ENCODE measurements at regions not wholly inside any gene's neighbourhood (a gene's known extent, or its start where the extent isn't known, plus 50 kb on each side); places are given as distances from the start of the nearest gene placed in this dataset.

DNA sequence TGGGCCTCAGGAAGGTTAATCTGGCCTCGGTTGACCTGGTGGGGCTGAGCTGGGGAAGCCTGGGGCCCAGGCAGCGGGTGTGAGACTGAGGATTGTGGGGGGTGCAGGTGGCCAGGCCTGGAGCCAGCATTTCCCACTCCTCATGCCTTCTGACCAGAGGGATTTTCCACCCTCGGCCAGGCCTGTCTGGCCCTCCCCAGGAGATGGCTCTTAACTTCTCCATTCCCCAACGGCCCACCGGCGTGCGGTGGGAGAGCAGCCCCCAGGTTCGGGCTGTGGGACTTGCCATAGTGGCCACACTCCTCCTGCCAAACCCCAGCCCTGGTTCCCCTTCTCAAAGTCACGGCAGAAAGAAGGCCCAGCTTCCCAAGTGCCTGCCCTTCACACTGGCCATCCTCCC, 126.5 kb upstream of the RUNX3 start:
- H3K4me3 ChIP-seq (ENCODE audit: low read depth, low read length), result no peak overlapping the region
- ChIA-PET POLR2A (no interaction called here), CTCF (interaction anchor here (5.0 kb wide), 1 partner anchor 19 kb away, joined by 21 read pairs; no protein-coding TSS in a partner anchor)
- TF ChIP-seq, protein P1, sequence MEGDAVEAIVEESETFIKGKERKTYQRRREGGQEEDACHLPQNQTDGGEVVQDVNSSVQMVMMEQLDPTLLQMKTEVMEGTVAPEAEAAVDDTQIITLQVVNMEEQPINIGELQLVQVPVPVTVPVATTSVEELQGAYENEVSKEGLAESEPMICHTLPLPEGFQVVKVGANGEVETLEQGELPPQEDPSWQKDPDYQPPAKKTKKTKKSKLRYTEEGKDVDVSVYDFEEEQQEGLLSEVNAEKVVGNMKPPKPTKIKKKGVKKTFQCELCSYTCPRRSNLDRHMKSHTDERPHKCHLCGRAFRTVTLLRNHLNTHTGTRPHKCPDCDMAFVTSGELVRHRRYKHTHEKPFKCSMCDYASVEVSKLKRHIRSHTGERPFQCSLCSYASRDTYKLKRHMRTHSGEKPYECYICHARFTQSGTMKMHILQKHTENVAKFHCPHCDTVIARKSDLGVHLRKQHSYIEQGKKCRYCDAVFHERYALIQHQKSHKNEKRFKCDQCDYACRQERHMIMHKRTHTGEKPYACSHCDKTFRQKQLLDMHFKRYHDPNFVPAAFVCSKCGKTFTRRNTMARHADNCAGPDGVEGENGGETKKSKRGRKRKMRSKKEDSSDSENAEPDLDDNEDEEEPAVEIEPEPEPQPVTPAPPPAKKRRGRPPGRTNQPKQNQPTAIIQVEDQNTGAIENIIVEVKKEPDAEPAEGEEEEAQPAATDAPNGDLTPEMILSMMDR (IDR thresholded peaks at IDR 0.05; ENCODE audit: insufficient read depth, low read length, missing control alignments), result no peak
- no peak for DNase-seq (ENCODE audit: low read depth, low spot score)

GRCh38 chr1:25055961-25056360, 125.9 kb upstream of the RUNX3 start:
- H3K4me3 ChIP-seq (ENCODE audit: low read depth, low read length), result no peak overlapping the region
- TF ChIP-seq, protein P1 (IDR thresholded peaks at IDR 0.05; ENCODE audit: insufficient read depth, low read length, missing control alignments), result no peak
- ChIA-PET CTCF (interaction anchor here (5.0 kb wide), 1 partner anchor 18 kb away, joined by 21 read pairs; no protein-coding TSS in a partner anchor), POLR2A (no interaction called here)
- DNase-seq (ENCODE audit: low read depth, low spot score), result no peak

DNA sequence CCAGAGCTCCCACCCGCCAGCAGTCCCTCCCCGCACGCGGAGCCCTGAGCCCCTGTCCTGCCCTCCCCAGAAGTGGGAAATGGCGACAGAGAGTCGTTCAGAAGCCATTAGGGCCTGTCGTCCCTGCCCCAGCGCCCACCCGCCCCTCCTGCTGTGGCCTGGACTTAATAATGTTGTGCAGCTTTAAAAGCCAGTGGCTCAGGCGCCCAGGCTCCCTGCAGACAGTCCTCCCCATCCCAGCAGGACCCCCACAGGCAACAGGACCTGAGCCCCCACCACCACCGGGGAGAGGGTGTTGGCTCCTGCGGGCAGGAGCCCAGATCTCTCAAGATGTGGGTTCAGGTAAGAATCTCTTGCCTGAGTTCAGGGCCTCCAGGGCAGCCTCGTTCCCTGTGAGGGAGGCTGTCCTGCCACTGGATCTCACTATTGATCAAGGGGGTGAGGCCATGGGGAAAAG, 125.3 kb upstream of the RUNX3 start:
- CTCF ChIA-PET, result interaction anchor here (5.0 kb wide), 1 partner anchor 18 kb away, joined by 21 read pairs; no protein-coding TSS in a partner anchor
- no peak for DNase-seq (ENCODE audit: low read depth, low spot score)
- H3K4me3 ChIP-seq (ENCODE audit: low read depth, low read length), result no peak overlapping the region
- POLR2A ChIA-PET, result no interaction called here
- TF ChIP-seq, protein P1 (IDR thresholded peaks at IDR 0.05; ENCODE audit: insufficient read depth, low read length, missing control alignments), result no peak

DNA sequence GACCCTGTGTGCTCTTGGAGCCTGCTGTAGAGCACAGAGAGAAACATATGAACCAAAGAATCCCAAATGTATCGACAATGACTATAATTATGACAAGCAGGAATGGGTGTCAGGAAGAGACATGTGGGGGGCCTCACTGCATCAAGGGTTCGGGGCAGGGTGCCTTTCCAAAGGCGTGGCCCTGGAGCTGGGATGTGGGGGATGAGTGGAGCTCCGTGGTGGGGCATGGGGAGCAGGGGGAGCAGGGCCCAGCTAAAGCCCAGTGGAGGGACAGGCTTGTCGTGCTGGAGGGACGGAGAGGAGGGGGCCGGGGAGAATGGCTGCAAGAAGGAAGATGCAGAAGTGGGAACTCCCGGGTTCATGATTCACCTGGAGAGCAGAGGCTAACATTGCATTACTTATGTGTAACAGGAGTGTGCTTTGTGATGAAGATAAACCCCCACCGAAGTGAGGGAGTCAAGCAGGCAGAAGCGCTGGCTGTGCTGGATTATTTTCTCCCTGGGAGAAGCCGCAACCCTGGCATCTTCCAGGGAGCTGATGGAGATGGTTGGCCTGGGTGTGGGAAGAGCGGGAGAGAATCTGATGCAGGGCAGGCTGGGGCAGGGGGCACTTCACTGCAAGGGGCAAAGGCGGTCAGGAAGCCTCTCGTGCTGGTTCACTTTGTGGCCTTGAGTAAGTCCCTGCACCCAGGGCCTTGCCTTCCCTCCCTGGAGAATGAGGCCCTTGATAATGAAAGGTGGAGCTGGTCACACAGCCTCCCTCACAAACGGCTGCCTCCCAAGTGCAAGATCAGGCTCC, 124.6 kb upstream of the RUNX3 start:
- no peak overlapping the region for H3K4me3 ChIP-seq (ENCODE audit: low read depth, low read length)
- CTCF ChIA-PET, result interaction anchor here (5.0 kb wide), 1 partner anchor 17 kb away, joined by 21 read pairs; no protein-coding TSS in a partner anchor
- POLR2A ChIA-PET, result no interaction called here
- no peak for DNase-seq (ENCODE audit: low read depth, low spot score)
- TF ChIP-seq, protein P1 (IDR thresholded peaks at IDR 0.05; ENCODE audit: insufficient read depth, low read length, missing control alignments), result no peak

DNA sequence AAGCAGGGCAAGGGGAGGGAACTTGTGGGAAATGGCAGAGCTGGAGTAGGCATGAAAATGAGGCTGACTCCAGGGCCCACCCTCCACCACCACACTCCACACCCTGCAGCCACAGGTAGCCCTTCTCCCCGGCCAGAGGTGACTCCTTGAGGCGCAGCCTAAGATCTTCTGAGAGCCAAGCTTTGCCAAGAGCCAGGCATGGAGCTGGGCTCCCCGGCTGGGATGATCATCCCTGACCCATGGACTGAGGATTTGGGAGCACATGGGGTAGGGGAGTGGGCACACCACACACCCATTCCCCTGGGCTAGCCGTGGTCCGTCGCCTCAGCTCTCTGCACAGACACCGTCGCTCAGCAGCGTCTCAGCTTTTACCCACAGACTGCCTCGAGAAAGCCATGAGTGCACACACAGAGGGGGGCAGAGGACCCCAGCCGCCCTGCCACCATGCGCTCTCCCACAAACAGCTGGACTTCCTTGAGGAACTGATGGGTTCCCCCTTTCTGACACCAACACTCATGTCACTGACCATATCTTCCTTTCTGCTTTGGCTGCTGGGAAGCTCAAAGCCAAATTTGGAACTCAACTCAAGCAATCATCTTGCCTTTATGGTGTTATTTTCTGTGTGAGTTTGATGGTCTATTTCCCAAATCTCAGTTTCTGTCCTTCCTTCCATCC, 123.6 kb upstream of the RUNX3 start:
- TF ChIP-seq, protein P1 (IDR thresholded peaks at IDR 0.05; ENCODE audit: insufficient read depth, low read length, missing control alignments), result no peak
- no peak overlapping the region for H3K4me3 ChIP-seq (ENCODE audit: low read depth, low read length)
- POLR2A ChIA-PET, result no interaction called here
- CTCF ChIA-PET, result interaction anchor here (5.0 kb wide), 1 partner anchor 16 kb away, joined by 21 read pairs; no protein-coding TSS in a partner anchor
- no peak for DNase-seq (ENCODE audit: low read depth, low spot score)

GRCh38 chr1:25051906-25052305, 121.8 kb upstream of the RUNX3 start:
- H3K4me3 ChIP-seq (ENCODE audit: low read depth, low read length), result no peak overlapping the region
- TF ChIP-seq, protein P1 (IDR thresholded peaks at IDR 0.05; ENCODE audit: insufficient read depth, low read length, missing control alignments), result no peak
- DNase-seq (ENCODE audit: low read depth, low spot score), result no peak
- CTCF ChIA-PET, result interaction anchor here (0.9 to 6.8 kb wide), 3 partner anchors 14 to 119 kb away, joined by 3 to 59 read pairs (median 7); no protein-coding TSS in a partner anchor
- POLR2A ChIA-PET, result no interaction called here

All from AG04449 (cell line).